ENCODE measurements at regions not wholly inside any gene's neighbourhood (a gene's known extent, or its start where the extent isn't known, plus 50 kb on each side); places are given as distances from the start of the nearest gene placed in this dataset.
A peak's percentile ranks its signal among the peaks of the same experiment; 100 is the strongest.
"Not testable (repeated sequence)": the region's sequence is repeated elsewhere in the genome, so short reads cannot be mapped to it uniquely, and the experiment has no call there.

GRCh38 chr20:29756664-29757063, 1500.8 kb upstream of the DEFB115 start:
- WGBS, 2 donors (ENCODE audit: low coverage in 1 of 2) = 77 to 80% methylated on average over 1 to 8 of the region's 17 CpGs
- Histone ChIP-seq H3K27ac (no peak overlapping the region), H3K4me1 (no peaks in the 10 kb centered on the region), H3K4me3 (no peak overlapping the region), H3K27me3 (peaks cover 28% of the 10 kb centered on the region), H3K9me3 (peaks cover 0 to 12% (median 0%) of the 10 kb centered on the region in 3 donors), H3K36me3 (no peaks in the 10 kb centered on the region)
- no peak for TF ChIP-seq POLR2A (IDR thresholded peaks at IDR 0.05)
- TF ChIP-seq CTCF (IDR thresholded peaks at IDR 0.05) = no peak
- TF ChIP-seq POLR2AphosphoS5 (IDR thresholded peaks at IDR 0.05) = no peak
- TF ChIP-seq EP300 (IDR thresholded peaks at IDR 0.05) = no peak
- ATAC-seq = no peak

GRCh38 chr20:29761621-29762385, 1495.7 kb upstream of the DEFB115 start:
- H3K36me3 ChIP-seq, H3K4me3 ChIP-seq, H3K4me1 ChIP-seq, ATAC-seq, H3K27ac ChIP-seq, H3K9me3 ChIP-seq: not testable (repeated sequence)
- peaks cover 48% of the 10 kb centered on the region for H3K27me3 ChIP-seq
- WGBS, 2 donors (ENCODE audit: low coverage in 1 of 2) = 53% methylated on average over 3 of the region's 45 CpGs; no CpG with 5 or more reads in 1 of the 2 donors

- H3K4me1 ChIP-seq = no peaks in the 10 kb centered on the region
- peaks cover 47% of the 10 kb centered on the region for H3K27me3 ChIP-seq
- H3K36me3 ChIP-seq = no peaks in the 10 kb centered on the region
- no peak for ATAC-seq
- no peak for TF ChIP-seq POLR2A (IDR thresholded peaks at IDR 0.05)
- no peak for TF ChIP-seq EP300 (IDR thresholded peaks at IDR 0.05)
- no peak overlapping the region for H3K27ac ChIP-seq
- no peak overlapping the region for H3K4me3 ChIP-seq
- H3K9me3 ChIP-seq = no peaks in the 10 kb centered on the region
- WGBS, 2 donors (ENCODE audit: low coverage in 1 of 2) = no CpG with 5 or more reads among the region's 21 CpGs
Measured at GRCh38 chr20:29762620-29763019, 1494.8 kb upstream of the DEFB115 start.

- Histone ChIP-seq H3K4me1 (no peaks in the 10 kb centered on the region), H3K4me3 (no peak overlapping the region), H3K27me3 (peaks cover 47% of the 10 kb centered on the region), H3K27ac (no peak overlapping the region), H3K9me3 (no peaks in the 10 kb centered on the region), H3K36me3 (no peaks in the 10 kb centered on the region)
- ATAC-seq = no peak
- 43 to 87% methylated on average over 7 to 9 of the region's 29 CpGs for WGBS, 2 donors (ENCODE audit: low coverage in 1 of 2)
- TF ChIP-seq CTCF (IDR thresholded peaks at IDR 0.05) (no peak), POLR2A (IDR thresholded peaks at IDR 0.05) (no peak), POLR2AphosphoS5 (IDR thresholded peaks at IDR 0.05) (no peak), EP300 (IDR thresholded peaks at IDR 0.05) (no peak)
Measured at GRCh38 chr20:29763821-29764511, 1493.5 kb upstream of the DEFB115 start.

GRCh38 chr20:29764922-29765610, 1492.4 kb upstream of the DEFB115 start:
- TF ChIP-seq CTCF (IDR thresholded peaks at IDR 0.05) = peak in 1 of 4 experiments; percentile 8
- H3K9me3 ChIP-seq, H3K4me1 ChIP-seq, H3K27ac ChIP-seq, H3K4me3 ChIP-seq, H3K36me3 ChIP-seq, ATAC-seq: not testable (repeated sequence)
- H3K27me3 ChIP-seq = peaks cover 47% of the 10 kb centered on the region
- WGBS, 2 donors (ENCODE audit: low coverage in 1 of 2) = 37 to 43% methylated on average over 9 to 12 of the region's 25 CpGs

- not testable (repeated sequence) for H3K36me3 ChIP-seq, H3K27ac ChIP-seq, ATAC-seq, H3K4me3 ChIP-seq, H3K27me3 ChIP-seq, H3K4me1 ChIP-seq
- WGBS, 2 donors (ENCODE audit: low coverage in 1 of 2) = 33 to 50% methylated on average over 1 of the region's 2 CpGs
- peaks cover 0 to 19% (median 0%) of the 10 kb centered on the region in 3 donors for H3K9me3 ChIP-seq
Measured at GRCh38 chr20:29778033-29778432, 1479.4 kb upstream of the DEFB115 start.

GRCh38 chr20:29781217-29781616, 1476.2 kb upstream of the DEFB115 start:
- not testable (repeated sequence) for H3K4me3 ChIP-seq, H3K27me3 ChIP-seq, H3K27ac ChIP-seq, H3K4me1 ChIP-seq, ATAC-seq, H3K36me3 ChIP-seq
- peaks cover 0 to 19% (median 0%) of the 10 kb centered on the region in 3 donors for H3K9me3 ChIP-seq
- 72 to 73% methylated on average over 6 to 7 of the region's 7 CpGs for WGBS, 2 donors (ENCODE audit: low coverage in 1 of 2)

- WGBS, 2 donors (ENCODE audit: low coverage in 1 of 2) = 69 to 90% methylated on average over 2 to 8 of the region's 8 CpGs
- H3K4me3 ChIP-seq, H3K27ac ChIP-seq, ATAC-seq, H3K27me3 ChIP-seq, H3K36me3 ChIP-seq, H3K4me1 ChIP-seq: not testable (repeated sequence)
- peaks cover 0 to 19% (median 0%) of the 10 kb centered on the region in 3 donors for H3K9me3 ChIP-seq
Measured at GRCh38 chr20:29781891-29782290, 1475.6 kb upstream of the DEFB115 start.

- 50 to 82% methylated on average over 2 to 5 of the region's 16 CpGs for WGBS, 2 donors (ENCODE audit: low coverage in 1 of 2)
- H3K27ac ChIP-seq, H3K9me3 ChIP-seq, H3K36me3 ChIP-seq, H3K4me3 ChIP-seq, ATAC-seq, H3K4me1 ChIP-seq, H3K27me3 ChIP-seq: not testable (repeated sequence)
Measured at GRCh38 chr20:29787456-29787855, 1470.0 kb upstream of the DEFB115 start.
